HepG2 (cell line): ENCODE measurements at regions not wholly inside any gene's neighbourhood (a gene's known extent, or its start where the extent isn't known, plus 50 kb on each side); places are given as distances from the start of the nearest gene placed in this dataset.

Experiments
- ATAC-seq: fragments of 200-7000 bp; cut with Tn5 transposase; 3 replicates; pipeline ENCODE4 v1.9.1; 2020; ENCODE audit warnings: mild to moderate bottlenecking, moderate library complexity
- BruUV-seq: library from RNA; stranded (reverse); fragments of 400-500 nt; replicated peaks from 2 replicates; lab custom pipeline; 2021; lab: Mats Ljungman, UMichigan
- CTCF ChIA-PET: fragments of 300-600 bp; formaldehyde crosslinking; extraction: SDS; loops from one replicate; lab custom pipeline; 2021; ENCODE audit warnings: low total read pairs, inconsistent platforms, low intra/inter-chr PET ratio; lab: Yijun Ruan, JAX
- POLR2A ChIA-PET: fragments of 350-600 bp; sonication (Branson Sonifier 250); formaldehyde crosslinking; loops from one replicate; lab custom pipeline; 2020; ENCODE audit warnings: antibody characterized with exemption, inconsistent platforms; lab: Yijun Ruan, JAX
- DNase-seq: peaks from one replicate; pipeline ENCODE4 v3.0.0-alpha.2; 2015; ENCODE audit warnings: low spot score
- FAIRE-seq: peaks from 3 replicates; lab custom pipeline; 2011; peaks lifted over from hg19 to GRCh38; lab: Jason Lieb, UNC
- H2AFZ ChIP-seq: one replicate; pipeline ENCODE4 v1.6.1; 2011; ENCODE audit warnings: low read length, inconsistent platforms
- H3K27ac ChIP-seq: fragments of 300-600 bp; 3 replicates; pipeline ENCODE4 v1.8.0; 2011; ENCODE audit warnings: mixed run types, mild to moderate bottlenecking, mixed read lengths, low read length, inconsistent platforms; ENCODE audit not compliant: insufficient read depth; ENCODE audit errors: extremely low read length
- H3K27me3 ChIP-seq, 2 experiments: fragments of 200-600 bp in 1 of 2; 2 replicates in 1 of 2; 3 replicates in 1 of 2; pipeline versions ENCODE4 v1.6.0 to v1.8.0; 2011; ENCODE audit warnings: low read length in 2 of 2, mild to moderate bottlenecking in 2 of 2, moderate library complexity in 2 of 2, inconsistent platforms in 1 of 2; ENCODE audit not compliant: insufficient read depth in 2 of 2, control insufficient read depth in 1 of 2
- H3K36me3 ChIP-seq, 2 experiments: fragments of 200-600 bp in 1 of 2; replicated peaks in 1 of 2; 2 replicates in 1 of 2; 3 replicates in 1 of 2; pipeline versions ENCODE4 v1.5.1 to v1.8.0; 2011; ENCODE audit warnings: low read length in 2 of 2, inconsistent platforms in 1 of 2; ENCODE audit not compliant: insufficient read depth in 2 of 2, control insufficient read depth in 1 of 2
- H3K4me1 ChIP-seq: 2 replicates; pipeline ENCODE4 v1.5.1; 2012; ENCODE audit warnings: low read length, inconsistent platforms; ENCODE audit not compliant: insufficient read depth
- H3K4me2 ChIP-seq: 2 replicates; pipeline ENCODE4 v1.6.0; 2011; ENCODE audit warnings: low read depth, low read length, inconsistent platforms
- H3K4me3 ChIP-seq, 3 experiments: fragments of 200-600 bp in 1 of 3; sonication (generic), shearing (Covaris generic) in 1 of 3; replicated peaks in 1 of 3; 2 replicates each; pipeline ENCODE4 v1.5.1; 2011 to 2016; ENCODE audit warnings: low read length in 3 of 3, inconsistent platforms in 2 of 3, low read depth in 2 of 3, mild to moderate bottlenecking in 2 of 3, control low read depth in 1 of 3, mixed read lengths in 1 of 3; ENCODE audit not compliant: insufficient read depth in 1 of 3
- H3K79me2 ChIP-seq: one replicate; pipeline ENCODE4 v1.6.1; 2011; ENCODE audit warnings: low read length, inconsistent platforms; ENCODE audit not compliant: insufficient read depth
- H3K9ac ChIP-seq: 2 replicates; pipeline ENCODE4 v1.6.0; 2011; ENCODE audit warnings: mild to moderate bottlenecking, low read depth, low read length, inconsistent platforms; ENCODE audit not compliant: insufficient read depth
- H3K9me3 ChIP-seq: 2 replicates; pipeline ENCODE4 v1.5.1; 2012; ENCODE audit warnings: mild to moderate bottlenecking, low read length
- H4K20me1 ChIP-seq: 2 replicates; pipeline ENCODE4 v1.6.0; 2011; ENCODE audit warnings: inconsistent platforms, mild to moderate bottlenecking, low read length, moderate library complexity; ENCODE audit not compliant: insufficient read depth
- AGO2 ChIP-seq: fragments of 200-400 bp; formaldehyde crosslinking; optimal IDR thresholded peaks from 2 replicates; pipeline ENCODE3; 2017; ENCODE audit warnings: mild to moderate bottlenecking, low read depth, low read length, moderate library complexity
- CBFB ChIP-seq: sonication (generic); formaldehyde crosslinking; IDR thresholded peaks from 2 replicates; pipeline ENCODE4 v1.4.0; 2020; ENCODE audit warnings: missing genetic modification reagents
- HCFC1 ChIP-seq: fragments of 150-350 bp; IDR thresholded peaks from 2 replicates; pipeline ENCODE4 v1.6.1; 2014; ENCODE audit warnings: low read depth, low read length
- ISL2 ChIP-seq: sonication (generic); formaldehyde crosslinking; IDR thresholded peaks from 2 replicates; pipeline ENCODE4 v1.5.0; 2020; ENCODE audit warnings: missing genetic modification reagents
- MTF1 ChIP-seq: sonication (generic); formaldehyde crosslinking; IDR thresholded peaks from 2 replicates; pipeline ENCODE4 v1.5.0; 2020; ENCODE audit warnings: missing genetic modification reagents
- MXD3 ChIP-seq: IDR thresholded peaks from 2 replicates; pipeline ENCODE4 v1.6.1; 2016; ENCODE audit warnings: mild to moderate bottlenecking, missing biosample characterization, missing genetic modification reagents
- MZF1 ChIP-seq: sonication (generic); formaldehyde crosslinking; IDR thresholded peaks from 2 replicates; pipeline ENCODE4 v1.8.1; 2023; ENCODE audit warnings: mild to moderate bottlenecking, missing genetic modification reagents, borderline replicate concordance
- POLR2AphosphoS2 ChIP-seq: IDR thresholded peaks from 2 replicates; pipeline ENCODE4 v1.6.1; 2011; ENCODE audit warnings: low read depth, low read length, improper control_type of control experiment
- SALL2 ChIP-seq: sonication (generic); formaldehyde crosslinking; IDR thresholded peaks from 2 replicates; pipeline ENCODE4 v1.8.1; 2023; ENCODE audit warnings: mild to moderate bottlenecking, missing genetic modification reagents, inconsistent platforms
- SP1 ChIP-seq, 2 experiments: fragments of 450-650 bp in 1 of 2; sonication (generic) in 1 of 2; formaldehyde crosslinking in 1 of 2; IDR thresholded peaks; 2 replicates each; pipeline versions ENCODE4 v1.4.0 to v1.6.1; 2016 to 2020; ENCODE audit warnings: missing genetic modification reagents in 1 of 2
- SP2 ChIP-seq: sonication (generic); formaldehyde crosslinking; IDR thresholded peaks from 2 replicates; pipeline ENCODE4 v1.5.1; 2020; ENCODE audit warnings: mild to moderate bottlenecking, missing genetic modification reagents
- TCF7 ChIP-seq: sonication (generic); IDR thresholded peaks from 2 replicates; pipeline ENCODE4 v1.6.1; 2016; ENCODE audit warnings: antibody characterized with exemption, low read depth
- ZBTB20 ChIP-seq: sonication (generic); formaldehyde crosslinking; IDR thresholded peaks from 2 replicates; pipeline ENCODE4 v1.8.1; 2023; ENCODE audit warnings: missing genetic modification reagents, low read depth, mild to moderate bottlenecking, borderline replicate concordance
- ZBTB7A ChIP-seq: sonication (generic); formaldehyde crosslinking; IDR thresholded peaks from 2 replicates; pipeline ENCODE4 v1.8.0; 2022; ENCODE audit warnings: mild to moderate bottlenecking, missing genetic modification reagents
- ZC3H13 ChIP-seq: sonication (generic); formaldehyde crosslinking; IDR thresholded peaks from 2 replicates; pipeline ENCODE4 v1.8.1; 2023; ENCODE audit warnings: mild to moderate bottlenecking, missing genetic modification reagents, moderate library complexity
- ZNF260 ChIP-seq: sonication (generic); formaldehyde crosslinking; IDR thresholded peaks from 2 replicates; pipeline ENCODE4 v1.4.0; 2020; ENCODE audit warnings: missing genetic modification reagents, low read depth, mild to moderate bottlenecking, borderline replicate concordance
- ZNF30 ChIP-seq: sonication (generic); formaldehyde crosslinking; IDR thresholded peaks from 2 replicates; pipeline ENCODE4 v1.5.0; 2020; ENCODE audit warnings: mild to moderate bottlenecking, missing genetic modification reagents
- ZNF33A ChIP-seq: sonication (generic); formaldehyde crosslinking; IDR thresholded peaks from 2 replicates; pipeline ENCODE4 v1.5.1; 2020; ENCODE audit warnings: missing genetic modification reagents, mild to moderate bottlenecking, moderate library complexity, borderline replicate concordance
- ZNF496 ChIP-seq: sonication (generic); formaldehyde crosslinking; IDR thresholded peaks from 2 replicates; pipeline ENCODE4 v1.8.1; 2023; ENCODE audit warnings: mild to moderate bottlenecking, moderate library complexity, missing genetic modification reagents; ENCODE audit not compliant: insufficient replicate concordance
- ZNF510 ChIP-seq: sonication (generic); formaldehyde crosslinking; IDR thresholded peaks from 2 replicates; pipeline ENCODE4 v1.4.0; 2020; ENCODE audit warnings: low read depth, mild to moderate bottlenecking, missing genetic modification reagents
- ZNF550 ChIP-seq: sonication (generic); formaldehyde crosslinking; IDR thresholded peaks from 2 replicates; pipeline ENCODE4 v1.4.0; 2020; ENCODE audit warnings: mild to moderate bottlenecking, missing genetic modification reagents, borderline replicate concordance
- ZNF614 ChIP-seq: IDR thresholded peaks from 2 replicates; pipeline ENCODE4 v1.6.1; 2018; ENCODE audit warnings: missing biosample characterization, missing genetic modification reagents, inconsistent platforms, borderline replicate concordance
- ZNF720 ChIP-seq: sonication (generic); formaldehyde crosslinking; IDR thresholded peaks from 2 replicates; pipeline ENCODE4 v1.4.0; 2020; ENCODE audit warnings: missing genetic modification reagents
- ZNF740 ChIP-seq: sonication (generic); formaldehyde crosslinking; IDR thresholded peaks from 2 replicates; pipeline ENCODE4 v1.4.0; 2020; ENCODE audit warnings: missing genetic modification reagents
- WGBS: methylation state at CpG from one replicate; pipeline ENCODE4 v1.1.6; 2017; ENCODE audit warnings: low lambda C conversion rate; 5-methylcytosine and 5-hydroxymethylcytosine counted together
- in situ Hi-C: cut with HindIII; loops from 2 replicates; pipeline ENCODE4 v1.10.0; 2017; ENCODE audit warnings: low pct_unique_long_range_greater_than_20kb; ENCODE audit not compliant: extremely low pct_ligation_motif_present
- intact Hi-C: fragments of 100-400 bp; cut with micrococcal nuclease; formaldehyde crosslinking; loops from one replicate; pipeline ENCODE4 v1.10.0; 2022; ENCODE audit not compliant: unreplicated experiment

- POLR2A ChIA-PET, result no interaction called here
- H3K9me3 ChIP-seq, result no peaks in the 10 kb centered on the region
- no peaks in the 10 kb centered on the region for H3K36me3 ChIP-seq
- no TSS peak for BruUV-seq
- in situ Hi-C loops (no loop called here), intact Hi-C loops (no loop called here)
- TF ChIP-seq ZNF740 (CRISPR knock-in tag) (no peak), ZNF550 (CRISPR knock-in tag) (no peak), ZNF33A (no peak), ZBTB20 (CRISPR knock-in tag) (no peak), SP1 (IDR thresholded peaks at IDR 0.05) (no peak), SP1 (CRISPR knock-in tag; IDR thresholded peaks at IDR 0.05) (no peak), MTF1 (no peak), TCF7 (no peak), HCFC1 (no peak), ZC3H13 (no peak), ZNF510 (CRISPR knock-in tag) (no peak), ZNF260 (CRISPR knock-in tag) (no peak)
- H3K4me3 ChIP-seq, result no peak overlapping the region
- CTCF ChIA-PET, result no interaction called here
- no peaks in the 10 kb centered on the region for H3K79me2 ChIP-seq
- DNase-seq (no peak), ATAC-seq (no peak), FAIRE-seq (no peak)
- H3K27me3 ChIP-seq, result no peaks in the 10 kb centered on the region
- H3K4me2 ChIP-seq, result no peak overlapping the region
- H3K27ac ChIP-seq, result no peak overlapping the region
- H3K4me1 ChIP-seq, result no peaks in the 10 kb centered on the region
- H3K9ac ChIP-seq, result no peak overlapping the region
- WGBS, result 27% methylated on average over 8 of the region's 8 CpGs
- H2AFZ ChIP-seq, result no peak overlapping the region
- H4K20me1 ChIP-seq, result no peaks in the 10 kb centered on the region
These were observed 252.8 kb upstream of the NETO1 start for GRCh38 chr18:73120626-73121025.

GRCh38 chr18:73119574-73119973 is 251.8 kb upstream of the NETO1 start:
- CTCF ChIA-PET, result no interaction called here
- H3K36me3 ChIP-seq, result no peaks in the 10 kb centered on the region
- no peak overlapping the region for H3K9ac ChIP-seq
- no peaks in the 10 kb centered on the region for H3K27me3 ChIP-seq
- H3K27ac ChIP-seq, result no peak overlapping the region
- no peaks in the 10 kb centered on the region for H3K79me2 ChIP-seq
- no peak overlapping the region for H3K4me3 ChIP-seq
- H3K4me2 ChIP-seq, result no peak overlapping the region
- POLR2A ChIA-PET, result no interaction called here
- H3K9me3 ChIP-seq, result no peaks in the 10 kb centered on the region
- BruUV-seq, result no TSS peak
- FAIRE-seq (no peak), DNase-seq (no peak), ATAC-seq (no peak)
- in situ Hi-C loops (no loop called here), intact Hi-C loops (no loop called here)
- WGBS, result 0% methylated on average over 2 of the region's 2 CpGs
- no peaks in the 10 kb centered on the region for H3K4me1 ChIP-seq
- H4K20me1 ChIP-seq, result no peaks in the 10 kb centered on the region
- H2AFZ ChIP-seq, result no peak overlapping the region
- TF ChIP-seq MXD3 (CRISPR knock-in tag), result no peak
- no peak for TF ChIP-seq POLR2AphosphoS2
- TF ChIP-seq MZF1 (CRISPR knock-in tag), result no peak
- no peak for TF ChIP-seq AGO2
- no peak for TF ChIP-seq SALL2 (CRISPR knock-in tag)
- TF ChIP-seq ZNF30, result no peak
- TF ChIP-seq ISL2 (CRISPR knock-in tag), result no peak
- TF ChIP-seq ZNF614 (CRISPR knock-in tag), result no peak
- TF ChIP-seq CBFB, result no peak
- no peak for TF ChIP-seq SP2 (CRISPR knock-in tag)
- no peak for TF ChIP-seq ZNF720 (CRISPR knock-in tag)
- TF ChIP-seq ZBTB7A (CRISPR knock-in tag), result no peak
- TF ChIP-seq ZNF496 (CRISPR knock-in tag), result no peak
